NCI-H2196 (cell line): ENCODE measurements at regions not wholly inside any gene's neighbourhood (a gene's known extent, or its start where the extent isn't known, plus 50 kb on each side); places are given as distances from the start of the nearest gene placed in this dataset.
"Not testable (repeated sequence)": the region's sequence is repeated elsewhere in the genome, so short reads cannot be mapped to it uniquely, and the experiment has no call there.

Source experiments
- DNase-seq: peaks from one replicate; lab custom pipeline; 2025; ENCODE audit not compliant: unreplicated experiment; lab: John Stamatoyannopoulos, UW

- DNase-seq, result no peak
Observed at GRCh38 chr2:41142478-41142877, 690.6 kb upstream of the SLC8A1 start.

GRCh38 chr2:41145066-41145465, 693.2 kb upstream of the SLC8A1 start:
- no peak for DNase-seq

- DNase-seq, result no peak
Observed at GRCh38 chr2:41149054-41149453, 697.2 kb upstream of the SLC8A1 start.

- no peak for DNase-seq
Observed at GRCh38 chr2:41151746-41152145, 699.9 kb upstream of the SLC8A1 start.

- no peak for DNase-seq
Observed at GRCh38 chr2:41152318-41152717, 700.4 kb upstream of the SLC8A1 start.

- DNase-seq, result no peak
Observed at GRCh38 chr2:41160439-41160838, 708.5 kb upstream of the SLC8A1 start.

GRCh38 chr2:41167014-41167413, 715.1 kb upstream of the SLC8A1 start:
- DNase-seq, result no peak

- no peak for DNase-seq
Observed at GRCh38 chr2:41169744-41170143, 717.9 kb upstream of the SLC8A1 start.

- no peak for DNase-seq
Observed at GRCh38 chr2:41170589-41170988, 718.7 kb upstream of the SLC8A1 start.

- no peak for DNase-seq
Observed at GRCh38 chr2:41180387-41180786, 728.5 kb upstream of the SLC8A1 start.

GRCh38 chr2:41182961-41183360, 731.1 kb upstream of the SLC8A1 start:
- no peak for DNase-seq

GRCh38 chr2:41187376-41188122, 735.7 kb upstream of the SLC8A1 start:
- DNase-seq, result no peak

GRCh38 chr2:41194230-41194629, 742.3 kb upstream of the SLC8A1 start:
- no peak for DNase-seq

- DNase-seq, result no peak
Observed at GRCh38 chr2:41197781-41198180, 745.9 kb upstream of the SLC8A1 start.

- DNase-seq, result no peak
Observed at GRCh38 chr2:41199334-41199733, 747.4 kb upstream of the SLC8A1 start.

- no peak for DNase-seq
Observed at GRCh38 chr2:41204315-41204714, 752.4 kb upstream of the SLC8A1 start.

GRCh38 chr2:41206004-41206403, 754.1 kb upstream of the SLC8A1 start:
- DNase-seq, result no peak

- DNase-seq, result no peak
Observed at GRCh38 chr2:41207578-41207977, 755.7 kb upstream of the SLC8A1 start.

- DNase-seq, result not testable (repeated sequence)
Observed at GRCh38 chr2:41210030-41210429, 758.1 kb upstream of the SLC8A1 start.

- DNase-seq, result no peak
Observed at GRCh38 chr2:41216978-41217377, 765.1 kb upstream of the SLC8A1 start.

GRCh38 chr2:41222593-41222992, 770.7 kb upstream of the SLC8A1 start:
- no peak for DNase-seq

GRCh38 chr2:41234093-41234492, 782.2 kb upstream of the SLC8A1 start:
- DNase-seq, result no peak

GRCh38 chr2:41241325-41242000, 789.6 kb upstream of the SLC8A1 start:
- DNase-seq, result no peak
